ENCODE measurements at regions not wholly inside any gene's neighbourhood (a gene's known extent, or its start where the extent isn't known, plus 50 kb on each side); places are given as distances from the start of the nearest gene placed in this dataset.

- TF ChIP-seq POLR2A (IDR thresholded peaks at IDR 0.05): no peak
- TF ChIP-seq CTCF (IDR thresholded peaks at IDR 0.05): no peak
Observed at GRCh38 chr13:37288057-37288720, 182.7 kb upstream of the CSNK1A1L start.

Data from right lobe of liver (tissue), 4 donors.